ENCODE measurements at regions not wholly inside any gene's neighbourhood (a gene's known extent, or its start where the extent isn't known, plus 50 kb on each side); places are given as distances from the start of the nearest gene placed in this dataset.

GRCh38 chr16:22685459-22685830 lies 128.5 kb upstream of the HS3ST2 start:
- no peak overlapping the region for H3K4me3 ChIP-seq (ENCODE audit: low read depth, low read length)
- DNase-seq (ENCODE audit: low read depth), result no peak
- TF ChIP-seq CTCF (IDR thresholded peaks at IDR 0.05; ENCODE audit: insufficient read depth, low read length), result no peak

- no peak for DNase-seq (ENCODE audit: low read depth)
- no peak for TF ChIP-seq CTCF (IDR thresholded peaks at IDR 0.05; ENCODE audit: insufficient read depth, low read length)
- no peak overlapping the region for H3K4me3 ChIP-seq (ENCODE audit: low read depth, low read length)
Measured at GRCh38 chr16:22687031-22687530, 126.9 kb upstream of the HS3ST2 start.

GRCh38 chr16:22688463-22688862 lies 125.5 kb upstream of the HS3ST2 start:
- no peak for DNase-seq (ENCODE audit: low read depth)
- no peak overlapping the region for H3K4me3 ChIP-seq (ENCODE audit: low read depth, low read length)
- no peak for TF ChIP-seq CTCF (IDR thresholded peaks at IDR 0.05; ENCODE audit: insufficient read depth, low read length)

GRCh38 chr16:22688930-22689329 lies 125.0 kb upstream of the HS3ST2 start:
- H3K4me3 ChIP-seq (ENCODE audit: low read depth, low read length), result no peak overlapping the region
- DNase-seq (ENCODE audit: low read depth), result no peak
- no peak for TF ChIP-seq CTCF (IDR thresholded peaks at IDR 0.05; ENCODE audit: insufficient read depth, low read length)

GRCh38 chr16:22691335-22691734 lies 122.6 kb upstream of the HS3ST2 start:
- no peak for TF ChIP-seq CTCF (IDR thresholded peaks at IDR 0.05; ENCODE audit: insufficient read depth, low read length)
- H3K4me3 ChIP-seq (ENCODE audit: low read depth, low read length), result no peak overlapping the region
- DNase-seq (ENCODE audit: low read depth), result no peak

- no peak for DNase-seq (ENCODE audit: low read depth)
- TF ChIP-seq CTCF (IDR thresholded peaks at IDR 0.05; ENCODE audit: insufficient read depth, low read length), result no peak
- H3K4me3 ChIP-seq (ENCODE audit: low read depth, low read length), result no peak overlapping the region
Measured at GRCh38 chr16:22692034-22692433, 121.9 kb upstream of the HS3ST2 start.

- no peak for TF ChIP-seq CTCF (IDR thresholded peaks at IDR 0.05; ENCODE audit: insufficient read depth, low read length)
- no peak for DNase-seq (ENCODE audit: low read depth)
- no peak overlapping the region for H3K4me3 ChIP-seq (ENCODE audit: low read depth, low read length)
Measured at GRCh38 chr16:22692916-22693637, 120.9 kb upstream of the HS3ST2 start.

All from fibroblast of the aortic adventitia (primary cell).